B cell (primary cell): ENCODE measurements at regions not wholly inside any gene's neighbourhood (a gene's known extent, or its start where the extent isn't known, plus 50 kb on each side); places are given as distances from the start of the nearest gene placed in this dataset.

Experiments
- CTCF ChIP-seq: fragments of 200-600 bp; IDR thresholded peaks from one replicate; pipeline ENCODE4 v1.8.0; 2022; ENCODE audit warnings: antibody characterized with exemption, mild to moderate bottlenecking
- EZH2 ChIP-seq: IDR thresholded peaks from 2 replicates; pipeline ENCODE4 v1.6.1; 2012; ENCODE audit warnings: borderline replicate concordance, low read depth, mild to moderate bottlenecking, moderate library complexity, low read length; ENCODE audit not compliant: insufficient read depth, poor library complexity, severe bottlenecking

- no peak for TF ChIP-seq EZH2
- TF ChIP-seq CTCF: no peak
Measured at GRCh38 chr1:218643281-218643680, 298.1 kb downstream of the TGFB2 start.
